ENCODE measurements at regions not wholly inside any gene's neighbourhood (a gene's known extent, or its start where the extent isn't known, plus 50 kb on each side); places are given as distances from the start of the nearest gene placed in this dataset.
"Not testable (repeated sequence)": the region's sequence is repeated elsewhere in the genome, so short reads cannot be mapped to it uniquely, and the experiment has no call there.

GRCh38 chr1:22332424-22332717, 119.3 kb upstream of the ZBTB40 start:
- DNase-seq (ENCODE audit: low read depth), result no peak

- DNase-seq (ENCODE audit: low read depth), result no peak
Measured at GRCh38 chr1:22332795-22333499, 118.7 kb upstream of the ZBTB40 start.

DNA sequence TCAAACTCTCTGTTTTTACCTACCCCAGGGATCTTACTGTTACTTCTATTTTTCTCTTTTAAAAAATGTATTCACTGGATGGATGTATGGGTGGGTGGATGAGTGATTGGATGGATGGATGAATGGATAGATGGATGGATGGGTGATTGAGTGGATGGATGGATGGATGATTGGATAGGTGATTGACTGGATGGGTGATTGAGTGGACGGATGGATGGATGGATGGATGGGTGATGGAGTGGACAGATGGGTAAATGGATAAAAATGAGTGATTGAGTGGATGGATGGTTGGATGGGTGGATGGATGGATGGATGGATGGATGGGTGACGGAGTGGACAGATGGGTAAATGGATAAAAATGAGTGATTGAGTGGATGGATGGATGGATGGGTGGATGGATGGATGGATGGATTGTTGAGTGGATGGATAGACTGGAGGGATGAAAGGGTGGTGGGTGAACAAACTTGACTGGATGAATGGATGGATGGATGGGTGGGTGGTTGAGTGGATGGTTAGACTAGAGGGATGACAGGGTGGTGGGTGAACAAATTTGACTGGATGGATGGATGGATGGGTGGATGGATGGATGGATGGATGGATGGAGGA, 118.0 kb upstream of the ZBTB40 start:
- no peak for DNase-seq (ENCODE audit: low read depth)

- DNase-seq (ENCODE audit: low read depth), result no peak
Measured at GRCh38 chr1:22334860-22335550, 116.6 kb upstream of the ZBTB40 start.

DNA sequence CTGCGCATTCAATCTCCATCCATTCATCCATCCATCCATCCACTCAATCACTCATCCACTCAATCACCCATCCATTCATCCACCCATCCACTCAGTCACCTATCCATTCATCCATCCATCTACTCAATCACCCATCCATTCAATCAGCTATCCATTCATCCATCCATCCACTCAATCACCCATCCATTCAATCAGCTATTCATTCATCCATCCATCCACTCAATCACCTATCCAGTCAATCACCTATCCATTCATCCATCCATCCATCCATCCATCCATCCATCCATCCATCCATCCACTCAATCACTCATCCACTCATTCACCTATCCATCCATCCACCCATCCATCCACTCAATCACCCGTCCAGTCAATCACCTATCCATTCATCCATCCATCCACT, 115.4 kb upstream of the ZBTB40 start:
- not testable (repeated sequence) for DNase-seq (ENCODE audit: low read depth)

GRCh38 chr1:22336696-22337545, 114.7 kb upstream of the ZBTB40 start:
- DNase-seq (ENCODE audit: low read depth), result not testable (repeated sequence)

DNA sequence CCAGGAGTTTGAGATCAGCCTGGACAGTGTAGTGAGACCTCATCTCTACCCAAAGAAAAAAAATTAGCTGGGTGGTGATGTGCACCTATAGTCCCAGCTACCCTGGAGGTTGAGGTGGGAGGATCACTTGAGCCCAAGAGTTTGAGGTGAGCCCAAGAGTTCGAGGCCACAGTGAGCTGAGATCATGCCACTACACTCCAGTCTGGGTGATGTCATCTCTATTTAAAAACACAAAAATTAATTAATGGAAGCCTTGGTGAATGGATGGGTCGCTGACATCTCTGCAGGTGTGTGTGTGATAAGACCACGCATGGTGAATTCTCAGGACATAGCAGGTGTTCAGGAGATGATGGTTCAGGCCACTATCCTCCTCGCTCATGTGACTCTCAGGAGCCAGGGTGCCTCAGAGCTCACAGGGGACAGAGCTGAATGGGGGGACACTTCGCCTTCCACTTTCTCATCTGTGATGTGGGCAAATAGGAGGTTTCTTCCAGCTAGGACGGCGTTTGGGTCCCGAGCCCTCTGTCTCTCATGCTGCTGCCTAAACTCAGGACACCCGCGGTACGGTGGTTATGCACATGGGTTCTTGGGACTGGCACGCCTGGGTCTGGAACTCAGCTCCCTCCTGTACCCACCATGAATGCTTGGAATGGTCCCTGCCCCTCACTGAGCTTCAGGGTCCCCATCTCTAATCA, 113.4 kb upstream of the ZBTB40 start:
- no peak for DNase-seq (ENCODE audit: low read depth)

GRCh38 chr1:22339237-22339636, 112.4 kb upstream of the ZBTB40 start:
- no peak for DNase-seq (ENCODE audit: low read depth)

- DNase-seq (ENCODE audit: low read depth), result no peak
Measured at GRCh38 chr1:22340066-22340465, 111.6 kb upstream of the ZBTB40 start.

GRCh38 chr1:22340873-22341272, 110.8 kb upstream of the ZBTB40 start:
- DNase-seq (ENCODE audit: low read depth), result no peak

- DNase-seq (ENCODE audit: low read depth), result no peak
Measured at GRCh38 chr1:22341791-22342605, 109.7 kb upstream of the ZBTB40 start.

DNA sequence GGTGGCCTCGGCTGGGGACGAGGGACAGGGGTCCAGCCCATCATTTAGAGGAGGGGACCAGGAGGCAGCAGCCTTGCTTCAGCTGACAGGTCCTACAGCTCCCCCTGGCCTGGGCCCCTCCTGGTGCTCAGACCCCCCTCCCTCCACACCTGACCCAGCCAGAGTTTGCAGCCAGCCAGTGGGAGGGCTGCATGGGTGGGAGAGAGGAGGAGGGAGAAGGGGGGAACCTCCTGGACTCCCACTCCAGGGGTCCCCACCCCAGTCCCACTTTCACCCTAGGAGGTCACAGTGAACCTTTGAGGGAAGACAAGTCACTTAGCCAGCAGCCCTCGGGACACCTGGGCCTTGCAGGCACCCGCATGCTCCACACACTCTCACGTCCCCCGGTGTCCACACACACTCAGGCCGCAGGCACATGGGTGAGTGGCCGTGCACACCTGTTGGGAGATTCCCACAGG, 108.9 kb upstream of the ZBTB40 start:
- DNase-seq (ENCODE audit: low read depth), result no peak

- DNase-seq (ENCODE audit: low read depth), result no peak
Measured at GRCh38 chr1:22343456-22344328, 108.0 kb upstream of the ZBTB40 start.

DNA sequence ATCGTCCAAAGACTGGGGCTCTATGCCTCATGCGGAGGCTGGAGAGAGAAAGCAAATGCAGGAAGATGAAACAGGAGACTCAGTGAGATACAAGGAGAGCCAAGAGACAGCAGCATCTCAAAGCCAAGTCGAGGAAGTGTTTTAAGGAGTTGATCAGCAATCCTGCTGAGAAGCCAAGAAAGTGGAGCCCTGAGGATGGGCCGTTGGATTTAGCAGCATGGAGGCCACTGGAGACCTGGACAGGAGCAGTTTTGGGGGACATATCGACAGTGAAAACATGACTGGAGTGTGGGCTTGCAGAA, 107.4 kb upstream of the ZBTB40 start:
- no peak for DNase-seq (ENCODE audit: low read depth)

GRCh38 chr1:22344851-22345560, 106.6 kb upstream of the ZBTB40 start:
- DNase-seq (ENCODE audit: low read depth), result no peak

GRCh38 chr1:22347854-22348760, 103.5 kb upstream of the ZBTB40 start:
- no peak for DNase-seq (ENCODE audit: low read depth)

DNA sequence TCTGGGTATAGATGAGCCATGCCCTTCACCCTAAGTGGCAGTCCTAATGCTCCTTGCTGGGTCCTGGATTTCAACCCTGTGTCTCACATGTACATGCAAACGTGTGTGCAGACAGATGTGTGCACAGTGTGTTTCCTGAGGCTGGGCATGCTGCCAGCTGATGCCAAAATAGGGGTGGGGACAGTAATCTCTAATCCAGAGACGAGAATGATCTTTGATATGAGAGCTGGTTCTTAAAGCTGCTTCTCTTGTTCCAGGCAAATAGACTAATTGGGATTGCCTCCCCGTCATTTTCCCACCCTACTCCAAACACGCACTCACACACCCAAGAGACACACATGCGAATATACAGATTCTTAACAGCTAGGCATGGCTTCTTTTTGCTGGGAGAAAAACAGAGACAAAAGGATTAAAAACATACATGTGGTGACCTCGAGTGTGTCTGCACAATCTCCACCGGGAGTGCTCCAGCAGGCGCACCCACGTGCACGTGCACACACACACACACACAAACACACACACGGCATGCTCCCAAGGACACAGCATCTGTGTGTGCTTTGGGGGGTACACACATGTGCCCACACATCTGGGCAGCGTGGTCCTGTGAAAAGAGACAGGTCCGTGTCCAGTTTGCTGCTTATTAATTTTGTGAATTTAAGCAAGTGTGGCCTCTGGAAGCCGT, 102.1 kb upstream of the ZBTB40 start:
- no peak for DNase-seq (ENCODE audit: low read depth)

Data from stimulated activated CD4-positive, alpha-beta T cell treated with anti-CD3 and anti-CD28 coated beads, Interleukin-2, amount 100 ng/mL, for 4 hours (primary cell).